GDM1 (cell line): ENCODE measurements at regions not wholly inside any gene's neighbourhood (a gene's known extent, or its start where the extent isn't known, plus 50 kb on each side); places are given as distances from the start of the nearest gene placed in this dataset.
A peak's percentile ranks its signal among the peaks of the same experiment; 100 is the strongest.
"Not testable (repeated sequence)": the region's sequence is repeated elsewhere in the genome, so short reads cannot be mapped to it uniquely, and the experiment has no call there.

Experiments
- DNase-seq: peaks from one replicate; lab custom pipeline; 2025; lab: John Stamatoyannopoulos, UW

DNA sequence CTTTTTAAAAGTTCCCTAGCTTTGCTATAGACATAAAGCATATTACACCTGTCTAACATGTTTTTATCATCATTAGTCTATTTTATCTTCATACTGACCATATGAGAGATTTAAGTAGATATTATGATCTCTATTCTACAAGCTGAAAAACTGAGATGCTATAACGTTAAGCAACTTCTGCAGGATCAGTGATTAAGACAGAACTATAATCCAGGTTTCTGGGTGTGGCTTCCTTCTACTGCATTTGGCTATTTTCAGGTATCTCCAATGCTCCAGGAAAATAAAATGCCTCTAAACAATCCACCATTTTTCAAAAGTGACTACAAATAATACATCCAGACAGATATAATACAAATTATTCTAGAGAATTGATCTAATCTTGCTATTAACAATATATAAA is 53.4 kb downstream of the RGS2 start:
- DNase-seq, result no peak

DNA sequence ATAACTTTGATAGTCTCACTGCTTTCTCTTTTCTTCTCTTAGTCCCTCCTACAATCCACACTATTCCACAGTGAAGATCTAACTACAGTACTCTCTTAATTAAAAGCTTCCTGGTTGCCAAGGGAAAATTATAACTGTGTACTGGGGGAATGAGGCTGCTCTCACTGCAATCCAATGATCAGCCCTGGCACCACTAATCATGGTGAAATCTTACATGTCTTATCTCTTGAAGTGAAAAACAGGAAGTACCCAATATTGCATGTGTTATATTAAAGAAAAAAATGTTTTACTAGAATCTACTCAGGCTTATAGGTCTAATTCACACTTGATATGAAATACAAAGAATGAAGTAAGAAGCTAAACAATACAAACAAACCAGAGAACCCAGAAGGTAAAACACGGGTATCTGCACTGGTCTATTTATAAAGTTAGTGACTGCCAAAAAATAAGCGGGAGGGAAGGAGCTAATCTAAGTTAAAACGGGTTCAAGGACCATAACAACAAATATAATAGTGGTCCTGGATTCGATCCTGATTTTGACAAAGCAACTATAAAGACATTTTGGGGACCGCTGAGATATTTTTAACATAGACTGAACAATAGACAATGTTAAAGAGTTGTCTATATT is 57.5 kb downstream of the RGS2 start:
- no peak for DNase-seq

DNA sequence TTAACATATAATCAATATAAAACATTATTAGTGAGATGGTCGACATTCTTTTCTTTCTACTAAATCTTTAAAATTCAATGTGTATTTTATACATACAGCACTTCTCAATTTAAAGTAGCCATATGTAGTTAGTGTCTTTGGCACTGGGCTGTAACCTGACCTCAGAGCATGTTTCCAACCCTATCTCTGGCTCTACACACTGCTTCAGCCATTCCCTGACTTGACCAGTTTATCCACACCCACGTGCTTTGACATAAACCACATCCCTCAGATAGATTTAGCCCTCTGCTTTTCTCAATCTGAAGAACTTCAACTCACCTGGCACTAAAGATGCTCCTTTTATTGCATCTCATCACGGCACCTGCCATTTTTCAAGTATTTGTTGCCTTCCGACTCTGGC is 58.3 kb downstream of the RGS2 start:
- DNase-seq, result no peak

DNA sequence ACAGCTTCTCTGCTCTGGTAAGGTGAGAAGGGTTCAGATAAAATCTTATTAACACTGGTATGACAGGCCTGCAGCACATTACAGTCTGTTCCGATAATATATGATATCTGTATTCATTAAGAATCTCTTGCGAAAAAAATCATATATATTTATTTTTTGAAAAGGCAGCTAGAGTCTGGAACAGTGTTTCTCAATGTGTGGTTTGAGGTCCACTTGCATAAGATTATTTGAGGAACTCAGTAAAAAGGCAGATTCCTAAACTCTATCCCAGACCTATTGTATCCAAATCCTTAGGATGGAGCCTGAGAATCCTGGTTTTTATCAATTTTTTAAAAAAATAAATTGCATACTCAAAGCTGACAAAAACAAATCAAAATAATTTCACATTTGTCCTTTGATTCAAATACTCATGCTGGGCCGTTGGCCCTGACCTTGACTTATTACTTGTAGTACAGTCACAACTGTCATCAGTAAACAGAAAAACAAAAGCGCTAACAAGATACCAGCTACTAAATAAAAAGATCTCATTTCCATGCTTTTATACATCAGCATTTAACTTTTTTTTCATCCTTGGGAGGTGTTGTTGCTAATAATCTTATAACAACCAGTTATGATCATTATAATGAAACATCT is 60.6 kb downstream of the RGS2 start:
- DNase-seq, result no peak

DNA sequence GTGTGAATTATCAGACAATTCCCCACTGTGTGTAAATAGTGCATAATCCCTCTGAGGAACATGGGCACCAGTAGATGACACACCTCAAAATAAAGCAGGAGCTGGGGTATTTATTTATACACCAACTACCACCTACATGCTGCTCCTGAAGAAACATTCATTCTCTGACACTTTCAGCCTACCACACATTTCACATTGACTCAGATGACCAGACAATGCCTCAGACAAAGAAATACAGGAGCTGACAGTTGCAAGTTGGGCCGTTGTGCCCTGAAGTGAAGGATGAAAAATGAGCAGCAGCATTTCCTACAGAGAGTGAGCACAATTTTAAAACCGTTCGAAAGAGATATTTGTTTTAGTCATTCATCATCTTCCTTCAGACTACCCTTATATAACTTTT is 63.2 kb downstream of the RGS2 start:
- no peak for DNase-seq

DNA sequence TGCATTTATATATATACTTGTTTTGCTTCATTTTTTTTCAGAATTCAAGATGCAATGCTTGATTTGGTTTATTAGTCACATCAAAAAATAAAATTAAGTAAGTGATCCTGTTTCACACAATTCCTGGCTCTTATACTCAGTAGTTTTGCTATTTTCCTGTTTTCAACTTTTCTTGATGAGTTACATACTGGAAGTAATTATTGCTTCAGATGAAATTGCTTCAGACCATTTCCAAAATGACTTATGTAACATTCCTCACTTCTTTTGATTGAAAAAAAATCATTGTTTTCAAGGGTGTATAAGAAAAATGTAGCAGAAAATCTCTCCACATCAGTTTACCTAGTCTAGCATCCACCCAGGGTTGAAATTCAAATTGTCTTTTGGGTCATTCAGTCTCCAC is 65.0 kb downstream of the RGS2 start:
- DNase-seq, result no peak

DNA sequence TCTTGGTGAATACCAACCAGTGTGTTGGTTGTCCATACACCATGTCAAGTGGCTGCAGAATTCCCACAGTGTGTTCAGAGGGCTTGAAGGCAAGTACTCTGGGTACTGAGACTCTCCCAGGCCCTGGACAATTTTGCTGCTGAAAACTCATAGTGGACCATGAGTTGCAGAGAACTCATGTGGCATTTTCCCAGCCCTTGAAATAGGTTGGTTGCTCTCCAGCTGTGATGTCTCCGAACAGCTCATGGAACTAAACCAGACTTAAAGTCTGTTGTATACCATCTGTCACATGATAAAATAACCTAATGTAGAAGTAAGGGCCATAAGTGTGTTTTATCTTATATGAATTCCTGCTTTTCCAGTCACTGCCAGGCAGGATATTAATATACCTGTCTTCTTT is 67.8 kb downstream of the RGS2 start:
- no peak for DNase-seq

DNA sequence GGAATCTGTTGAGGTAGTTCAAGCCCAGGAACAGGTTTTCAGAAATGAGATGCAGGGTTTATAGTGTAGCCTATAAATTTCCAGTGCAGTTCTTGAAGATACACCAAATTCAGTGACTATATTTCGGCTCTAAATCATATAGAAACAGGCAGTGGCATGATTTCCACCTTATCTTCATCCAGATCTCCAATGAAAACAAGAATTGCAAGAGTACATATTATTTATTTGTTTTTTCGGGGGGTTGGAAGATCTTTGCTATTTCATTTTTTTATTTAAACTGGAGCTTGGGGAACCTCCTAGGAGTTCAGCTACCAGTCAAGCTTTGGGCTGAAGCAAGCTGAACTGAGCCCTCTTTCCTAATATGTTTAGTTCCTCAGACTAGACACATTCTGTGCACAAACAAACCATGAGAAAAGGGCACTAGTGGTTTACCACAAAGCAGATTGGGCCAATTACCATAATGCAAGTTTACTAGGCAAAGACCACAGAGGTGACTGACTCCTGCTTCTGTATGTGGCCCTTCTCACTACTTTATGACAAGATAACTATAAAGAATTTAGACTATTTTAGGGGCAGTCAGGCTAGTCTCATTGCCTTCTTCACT is 68.5 kb downstream of the RGS2 start:
- DNase-seq, result no peak

DNA sequence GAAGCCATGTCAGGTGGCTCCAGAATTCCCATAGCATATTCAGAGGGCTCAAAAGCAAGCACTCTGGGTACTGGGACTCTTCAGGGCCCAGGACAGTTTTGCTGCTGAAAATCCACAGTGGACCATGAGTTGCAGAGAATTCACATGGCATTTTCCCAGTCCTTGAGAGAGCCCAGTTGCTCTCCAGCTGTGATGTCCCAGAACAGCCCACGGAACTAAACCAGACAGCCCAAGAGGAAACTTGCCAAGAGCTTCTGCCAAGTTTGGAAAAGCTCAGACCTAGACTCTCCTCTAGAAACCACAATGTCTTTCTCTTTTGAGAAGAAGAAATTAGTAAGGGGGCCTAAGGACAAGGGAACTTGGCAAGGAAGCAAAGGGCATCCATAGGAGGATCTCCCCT is 69.4 kb downstream of the RGS2 start:
- DNase-seq, result no peak

DNA sequence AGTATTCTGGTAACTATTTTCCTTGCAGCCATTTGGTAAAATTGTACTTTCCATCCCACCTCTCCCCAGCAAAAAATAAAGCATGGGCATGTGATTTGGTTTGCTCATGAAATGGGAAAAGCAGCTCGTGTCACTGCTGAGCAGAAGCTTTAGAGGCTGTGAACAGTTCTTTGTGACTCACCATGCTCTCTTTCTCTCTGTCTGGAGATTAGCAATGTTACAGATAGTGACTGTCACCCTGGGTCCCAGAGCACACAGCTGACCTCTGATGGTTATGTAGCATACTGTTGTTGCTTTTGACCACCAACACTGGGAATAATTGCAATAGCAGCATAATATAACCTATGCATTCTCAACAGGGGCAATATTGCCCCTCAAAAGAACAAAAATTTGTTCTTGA is 70.6 kb downstream of the RGS2 start:
- no peak for DNase-seq

DNA sequence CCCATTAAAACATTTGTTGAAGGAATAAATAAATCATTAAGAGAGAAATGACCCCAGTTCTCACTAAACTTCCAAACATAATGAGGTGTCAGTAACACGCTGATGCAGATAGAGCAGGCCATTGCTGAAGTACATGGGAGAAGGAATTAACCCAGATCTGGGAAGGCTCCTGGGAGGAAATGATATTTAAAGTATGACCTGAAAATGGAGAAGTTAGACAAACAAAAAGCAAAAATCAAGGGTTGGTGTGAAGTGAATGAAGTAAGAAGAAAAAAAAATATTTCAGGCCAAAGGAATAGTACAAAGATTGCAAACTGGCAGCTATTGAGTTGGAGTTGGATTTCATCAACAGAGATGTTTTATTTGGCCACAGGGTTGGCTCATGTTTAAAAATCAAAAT is 71.4 kb downstream of the RGS2 start:
- no peak for DNase-seq

DNA sequence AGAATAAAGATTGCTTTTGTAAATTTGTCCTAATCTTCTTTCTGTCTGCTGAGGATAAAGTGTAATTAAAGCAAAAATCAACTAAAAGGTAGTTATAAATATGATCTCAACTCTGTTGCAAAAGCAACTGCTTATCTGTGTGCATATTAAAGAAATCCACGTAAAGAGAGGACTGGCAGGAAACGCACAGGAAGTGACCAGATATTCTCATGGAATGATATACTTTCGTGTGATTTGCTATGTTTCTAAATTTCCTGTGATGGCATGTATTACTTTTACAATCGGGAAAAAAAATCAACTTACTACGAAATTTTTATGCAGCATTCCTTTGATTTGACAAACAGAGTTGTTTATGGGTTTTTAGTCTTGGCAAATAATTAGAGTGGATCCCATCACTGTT is 75.4 kb downstream of the RGS2 start:
- DNase-seq, result no peak

DNA sequence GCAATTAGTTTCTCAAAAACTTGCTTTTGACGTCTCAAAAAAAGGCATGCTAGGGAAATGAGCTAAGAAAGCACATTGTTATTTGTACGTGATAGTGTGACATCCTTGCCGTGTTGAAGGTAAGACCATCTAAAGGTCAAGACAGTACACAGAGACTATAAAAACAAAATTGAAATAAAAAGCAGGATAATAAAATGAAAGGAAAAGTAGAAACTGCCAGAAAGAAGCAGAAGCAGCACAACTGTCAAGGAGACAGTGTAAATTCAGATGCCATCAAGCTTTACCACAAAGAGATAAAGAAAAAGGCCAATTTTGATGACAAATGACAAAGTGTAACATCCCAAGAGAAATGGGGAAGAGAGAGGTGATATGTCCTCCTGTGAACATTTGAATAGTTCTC is 76.5 kb downstream of the RGS2 start:
- DNase-seq, result not testable (repeated sequence)

DNA sequence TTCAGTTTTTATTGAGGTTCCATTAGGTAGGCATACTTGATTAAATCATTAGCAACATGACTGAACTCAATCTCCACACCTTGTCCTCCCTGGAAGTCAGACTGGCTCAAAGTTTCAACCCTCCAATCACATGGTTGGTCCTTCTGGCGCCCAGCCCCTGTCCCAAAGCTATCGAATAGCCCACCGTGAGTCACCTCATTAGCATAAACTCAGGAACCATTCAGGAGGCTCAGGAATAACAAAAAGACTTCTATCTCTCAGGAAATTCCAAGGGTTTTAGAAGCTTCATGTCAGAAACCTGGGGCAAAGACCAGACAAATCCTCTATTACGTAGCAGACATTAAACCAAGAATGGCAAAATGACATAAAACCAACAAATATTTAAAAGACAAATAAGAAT is 78.6 kb downstream of the RGS2 start:
- no peak for DNase-seq

DNA sequence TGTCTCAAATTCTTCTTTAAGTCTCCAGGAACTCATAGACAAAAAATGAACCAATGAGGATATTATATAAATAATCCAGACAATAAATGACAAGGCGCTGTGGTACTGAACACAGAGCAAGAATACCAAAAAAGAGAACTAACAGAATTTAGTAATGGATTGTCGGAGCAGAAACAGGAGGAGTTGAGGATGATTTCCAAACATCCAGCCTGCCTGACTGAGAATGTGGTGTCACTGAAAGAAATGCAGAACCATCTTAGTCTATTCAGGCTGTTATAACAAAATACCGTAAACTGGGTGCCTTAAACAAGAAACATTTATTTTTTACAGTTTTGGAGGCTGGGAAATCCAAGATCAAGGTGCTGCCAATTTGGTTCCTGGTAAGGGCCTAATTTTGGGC is 79.7 kb downstream of the RGS2 start:
- no peak for DNase-seq

DNA sequence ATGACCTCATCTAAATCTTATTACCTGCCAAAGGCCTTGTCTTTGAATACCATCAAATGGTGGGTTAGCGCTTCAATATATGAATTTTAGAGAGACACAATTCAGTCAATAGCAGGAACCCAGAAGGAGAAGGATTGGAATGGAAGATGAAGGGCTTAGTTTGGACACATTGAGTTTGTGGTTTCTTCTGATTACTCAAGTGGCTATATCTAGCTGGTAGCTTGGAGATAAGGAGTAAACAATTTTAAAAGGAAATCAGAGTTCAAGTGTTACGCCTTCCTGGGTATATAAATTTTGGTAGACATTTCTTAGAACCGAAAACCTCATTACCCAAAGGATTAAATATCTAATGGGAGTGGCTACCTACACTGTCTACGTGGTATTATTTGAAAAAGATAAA is 80.2 kb downstream of the RGS2 start:
- DNase-seq, result no peak

DNA sequence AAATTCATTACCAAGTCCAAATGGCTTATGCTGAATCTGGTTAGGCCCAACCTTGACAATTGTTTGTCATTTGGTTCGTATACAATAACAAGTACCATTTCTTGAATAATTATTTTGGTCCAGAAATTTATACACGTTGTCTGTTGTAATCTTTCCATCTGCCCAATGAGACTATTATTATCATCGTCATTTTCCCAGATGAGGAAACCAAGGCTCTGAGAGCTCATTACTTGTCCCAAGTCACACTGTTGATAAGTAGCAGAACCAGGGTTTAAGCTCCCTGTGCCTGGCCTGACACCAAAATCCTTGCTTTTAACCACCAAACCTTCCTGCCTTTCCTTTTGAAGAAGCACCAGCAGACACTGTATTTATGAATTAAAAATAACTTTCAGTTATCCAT is 81.3 kb downstream of the RGS2 start:
- no peak for DNase-seq

DNA sequence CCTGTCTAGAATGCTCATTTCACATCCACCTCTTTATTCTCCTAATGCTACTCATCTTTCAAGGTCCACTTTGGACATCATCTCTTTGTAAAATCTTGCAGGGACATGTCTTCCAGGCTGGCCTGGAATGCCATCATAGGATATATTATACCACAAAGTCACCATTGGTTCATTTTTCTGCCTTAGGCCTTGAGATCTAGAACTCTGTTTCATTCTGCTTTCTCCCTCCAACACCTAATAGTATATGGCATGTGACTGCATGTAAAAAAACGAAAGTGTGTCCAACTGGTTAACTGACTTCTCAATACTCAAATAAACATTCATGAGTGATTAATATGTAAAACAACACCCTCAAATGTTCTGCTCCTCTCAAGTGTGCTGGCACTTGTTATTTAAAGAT is 84.1 kb downstream of the RGS2 start:
- no peak for DNase-seq

DNA sequence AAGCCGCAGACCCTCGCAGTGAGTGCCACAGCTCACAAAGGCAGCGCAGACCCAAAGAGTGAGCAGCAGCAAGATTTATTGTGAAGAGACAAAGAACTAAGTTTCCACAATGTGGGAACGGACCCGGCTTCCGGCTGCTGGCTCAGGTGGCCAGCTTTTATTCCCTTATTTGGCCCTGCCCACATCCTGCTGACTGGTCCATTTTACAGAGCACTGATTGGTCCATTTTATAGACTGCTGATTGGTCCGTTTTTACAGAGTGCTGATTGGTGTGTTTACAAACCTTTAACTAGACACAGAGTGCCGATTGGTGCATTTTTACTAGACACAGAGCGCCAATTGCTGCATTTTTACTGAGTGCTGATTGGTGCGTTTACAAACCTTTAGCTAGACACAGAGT is 86.6 kb downstream of the RGS2 start:
- not testable (repeated sequence) for DNase-seq

DNA sequence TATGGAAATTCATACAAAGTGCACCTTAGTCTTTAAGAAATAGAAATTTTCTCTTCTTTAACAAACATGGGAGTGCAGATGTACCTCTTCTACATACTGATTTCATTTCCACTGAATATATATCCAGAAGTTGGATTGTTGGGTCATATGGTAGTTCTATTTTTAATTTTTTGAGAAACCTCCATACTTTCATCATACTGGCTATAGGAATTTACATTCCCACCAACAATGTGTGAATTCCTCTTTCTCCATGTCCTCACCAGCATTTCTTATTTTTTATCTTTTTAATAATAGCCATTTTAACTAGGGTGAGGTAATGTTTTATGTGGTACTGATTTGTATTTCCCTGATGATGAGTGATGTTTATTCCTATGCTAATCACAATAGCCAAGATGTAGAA is 87.5 kb downstream of the RGS2 start:
- DNase-seq, result no peak

DNA sequence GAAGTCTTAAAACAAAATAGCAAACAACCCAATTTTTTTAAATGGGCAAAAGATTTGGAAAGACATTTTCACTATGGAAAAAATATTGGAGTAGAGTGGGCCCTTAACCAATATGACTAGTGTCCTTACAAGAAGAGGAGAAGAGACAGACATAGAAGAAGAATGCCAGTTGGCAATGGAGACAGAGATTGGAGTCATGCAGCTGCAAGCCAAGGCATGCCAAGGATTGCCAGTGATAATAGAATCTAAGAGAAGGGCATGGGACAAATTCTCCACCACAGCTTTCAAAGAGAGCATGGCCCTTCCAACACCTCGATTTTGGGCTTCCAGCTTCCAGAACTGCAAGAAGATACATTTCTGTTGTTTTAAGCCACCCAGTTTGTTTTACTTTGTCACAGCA is 92.7 kb downstream of the RGS2 start:
- no peak for DNase-seq

DNA sequence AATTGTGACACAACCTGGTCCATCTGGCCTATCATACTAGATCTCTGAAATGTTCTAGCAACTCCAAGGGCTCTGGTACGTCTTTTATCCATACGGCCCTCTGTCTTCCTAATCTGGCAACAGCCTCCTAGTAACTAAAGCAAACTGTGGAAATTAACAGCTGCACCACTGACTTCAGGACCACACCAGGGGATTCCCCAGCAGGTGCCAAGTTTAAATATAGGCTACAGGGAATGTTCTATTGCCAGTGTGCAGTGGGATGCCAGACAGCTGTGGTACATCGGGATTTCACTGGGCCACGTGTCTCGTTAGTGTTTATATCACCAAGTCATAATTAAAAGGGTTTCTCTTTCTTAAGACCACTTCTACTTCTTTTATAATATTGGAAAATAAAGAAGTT is 94.3 kb downstream of the RGS2 start:
- no peak for DNase-seq

DNA sequence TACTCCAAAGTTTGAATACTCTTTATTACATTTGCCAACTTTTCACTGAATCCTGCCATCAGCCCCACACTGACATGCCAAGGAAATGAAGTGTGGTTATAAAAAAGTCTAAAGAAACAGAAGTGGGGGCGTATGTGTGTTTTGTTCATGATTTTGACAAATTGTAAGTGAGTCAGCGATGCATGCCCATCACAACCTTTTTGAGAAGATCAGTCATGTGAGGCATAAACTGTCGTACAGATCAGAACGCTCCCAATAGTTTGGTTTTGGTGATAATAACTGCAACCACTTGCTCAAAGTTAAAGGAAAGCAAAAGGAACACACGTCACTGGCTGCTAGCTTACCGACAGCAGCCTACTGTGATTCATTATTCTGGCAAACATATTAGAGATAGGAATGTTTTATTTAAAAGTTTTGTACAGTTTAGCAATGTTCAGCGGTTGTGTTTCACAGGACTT is 95.6 kb downstream of the RGS2 start:
- peak; percentile 8 for DNase-seq

DNA sequence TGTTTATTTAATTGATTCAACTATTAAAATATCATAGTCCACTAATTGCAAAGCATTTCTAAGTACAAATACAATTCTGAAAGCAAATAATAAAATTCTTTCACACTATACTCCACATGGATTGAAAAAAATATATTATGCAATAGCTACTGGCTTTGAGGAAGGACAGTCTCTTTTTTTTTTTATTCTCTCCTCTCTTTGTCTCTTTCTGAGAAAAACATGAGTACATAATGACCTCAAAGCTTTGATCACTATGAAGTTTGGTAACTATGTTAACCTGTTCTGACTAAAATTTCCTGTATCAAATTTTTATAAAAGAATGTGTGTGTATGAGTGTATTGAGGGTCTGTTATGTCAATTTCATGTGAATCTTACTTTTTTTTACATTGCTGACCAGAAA is 96.2 kb downstream of the RGS2 start:
- no peak for DNase-seq
